ENCODE measurements at regions not wholly inside any gene's neighbourhood (a gene's known extent, or its start where the extent isn't known, plus 50 kb on each side); places are given as distances from the start of the nearest gene placed in this dataset.
"Not testable (repeated sequence)": the region's sequence is repeated elsewhere in the genome, so short reads cannot be mapped to it uniquely, and the experiment has no call there.

- no peak overlapping the region for H3K9ac ChIP-seq (ENCODE audit: low read length in 2 of 2)
- H3K9me3 ChIP-seq (ENCODE audit: control insufficient read depth in 2 of 2, low read length in 2 of 2) = no peaks in the 10 kb centered on the region
- H3K27me3 ChIP-seq (ENCODE audit: control insufficient read depth in 1 of 2, insufficient read depth in 2 of 2, low read length in 2 of 2) = no peaks in the 10 kb centered on the region
- H3K4me3 ChIP-seq (ENCODE audit: low read length in 2 of 2) = no peak overlapping the region
- no peaks in the 10 kb centered on the region for H3K36me3 ChIP-seq (ENCODE audit: control insufficient read depth in 2 of 2, insufficient read depth in 2 of 2, low read length in 2 of 2)
- no peak overlapping the region for H3K27ac ChIP-seq (ENCODE audit: low read length)
- peaks cover under 1% of the 10 kb centered on the region for H3K4me1 ChIP-seq (ENCODE audit: control insufficient read depth, insufficient read depth, low read length)
Measured at GRCh38 chr1:94672934-94673333, 131.4 kb upstream of the F3 start.

- Histone ChIP-seq H3K9me3 (ENCODE audit: control insufficient read depth in 2 of 2, low read length in 2 of 2) (no peaks in the 10 kb centered on the region), H3K36me3 (ENCODE audit: control insufficient read depth in 2 of 2, insufficient read depth in 2 of 2, low read length in 2 of 2) (no peaks in the 10 kb centered on the region), H3K27me3 (ENCODE audit: control insufficient read depth in 1 of 2, insufficient read depth in 2 of 2, low read length in 2 of 2) (no peaks in the 10 kb centered on the region), H3K4me3 (ENCODE audit: low read length in 2 of 2) (no peak overlapping the region), H3K4me1 (ENCODE audit: control insufficient read depth, insufficient read depth, low read length) (peaks cover 3% of the 10 kb centered on the region), H3K27ac (ENCODE audit: low read length) (no peak overlapping the region), H3K9ac (ENCODE audit: low read length in 2 of 2) (no peak overlapping the region)
Measured at GRCh38 chr1:94672001-94672400, 130.4 kb upstream of the F3 start.

GRCh38 chr1:94670273-94670672 lies 128.7 kb upstream of the F3 start:
- no peaks in the 10 kb centered on the region for H3K27me3 ChIP-seq (ENCODE audit: control insufficient read depth in 1 of 2, insufficient read depth in 2 of 2, low read length in 2 of 2)
- H3K9ac ChIP-seq (ENCODE audit: low read length in 2 of 2) = no peak overlapping the region
- no peaks in the 10 kb centered on the region for H3K36me3 ChIP-seq (ENCODE audit: control insufficient read depth in 2 of 2, insufficient read depth in 2 of 2, low read length in 2 of 2)
- peaks cover 3% of the 10 kb centered on the region for H3K4me1 ChIP-seq (ENCODE audit: control insufficient read depth, insufficient read depth, low read length)
- no peaks in the 10 kb centered on the region for H3K9me3 ChIP-seq (ENCODE audit: control insufficient read depth in 2 of 2, low read length in 2 of 2)
- no peak overlapping the region for H3K27ac ChIP-seq (ENCODE audit: low read length)
- no peak overlapping the region for H3K4me3 ChIP-seq (ENCODE audit: low read length in 2 of 2)

GRCh38 chr1:94669198-94669597 lies 127.6 kb upstream of the F3 start:
- no peaks in the 10 kb centered on the region for H3K9me3 ChIP-seq (ENCODE audit: control insufficient read depth in 2 of 2, low read length in 2 of 2)
- H3K4me3 ChIP-seq (ENCODE audit: low read length in 2 of 2) = no peak overlapping the region
- H3K27me3 ChIP-seq (ENCODE audit: control insufficient read depth in 1 of 2, insufficient read depth in 2 of 2, low read length in 2 of 2) = no peaks in the 10 kb centered on the region
- no peak overlapping the region for H3K27ac ChIP-seq (ENCODE audit: low read length)
- H3K36me3 ChIP-seq (ENCODE audit: control insufficient read depth in 2 of 2, insufficient read depth in 2 of 2, low read length in 2 of 2) = no peaks in the 10 kb centered on the region
- H3K9ac ChIP-seq (ENCODE audit: low read length in 2 of 2) = no peak overlapping the region
- H3K4me1 ChIP-seq (ENCODE audit: control insufficient read depth, insufficient read depth, low read length) = peaks cover 3% of the 10 kb centered on the region

GRCh38 chr1:94668528-94668927 lies 127.0 kb upstream of the F3 start:
- Histone ChIP-seq H3K27me3 (ENCODE audit: control insufficient read depth in 1 of 2, insufficient read depth in 2 of 2, low read length in 2 of 2) (no peaks in the 10 kb centered on the region), H3K27ac (ENCODE audit: low read length) (no peak overlapping the region)

GRCh38 chr1:94667818-94668217 lies 126.3 kb upstream of the F3 start:
- H3K27ac ChIP-seq (ENCODE audit: low read length) = no peak overlapping the region
- no peak overlapping the region for H3K4me3 ChIP-seq (ENCODE audit: low read length in 2 of 2)
- no peaks in the 10 kb centered on the region for H3K9me3 ChIP-seq (ENCODE audit: control insufficient read depth in 2 of 2, low read length in 2 of 2)
- H3K36me3 ChIP-seq (ENCODE audit: control insufficient read depth in 2 of 2, insufficient read depth in 2 of 2, low read length in 2 of 2) = no peaks in the 10 kb centered on the region
- H3K4me1 ChIP-seq (ENCODE audit: control insufficient read depth, insufficient read depth, low read length) = peaks cover 3% of the 10 kb centered on the region
- H3K9ac ChIP-seq (ENCODE audit: low read length in 2 of 2) = no peak overlapping the region
- H3K27me3 ChIP-seq (ENCODE audit: control insufficient read depth in 1 of 2, insufficient read depth in 2 of 2, low read length in 2 of 2) = no peaks in the 10 kb centered on the region

More at GRCh38 chr1:94668528-94668927, 127.0 kb upstream of the F3 start:
- Histone ChIP-seq H3K4me3 (ENCODE audit: low read length in 2 of 2) (no peak overlapping the region), H3K9ac (ENCODE audit: low read length in 2 of 2) (no peak overlapping the region), H3K4me1 (ENCODE audit: control insufficient read depth, insufficient read depth, low read length) (peaks cover 3% of the 10 kb centered on the region), H3K36me3 (ENCODE audit: control insufficient read depth in 2 of 2, insufficient read depth in 2 of 2, low read length in 2 of 2) (no peaks in the 10 kb centered on the region), H3K9me3 (ENCODE audit: control insufficient read depth in 2 of 2, low read length in 2 of 2) (no peaks in the 10 kb centered on the region)

- H3K9me3 ChIP-seq (ENCODE audit: control insufficient read depth in 2 of 2, low read length in 2 of 2) = no peaks in the 10 kb centered on the region
- H3K27me3 ChIP-seq (ENCODE audit: control insufficient read depth in 1 of 2, insufficient read depth in 2 of 2, low read length in 2 of 2) = no peaks in the 10 kb centered on the region
- no peaks in the 10 kb centered on the region for H3K36me3 ChIP-seq (ENCODE audit: control insufficient read depth in 2 of 2, insufficient read depth in 2 of 2, low read length in 2 of 2)
- H3K4me1 ChIP-seq (ENCODE audit: control insufficient read depth, insufficient read depth, low read length) = peaks cover 3% of the 10 kb centered on the region
- H3K4me3 ChIP-seq (ENCODE audit: low read length in 2 of 2) = no peak overlapping the region
- H3K27ac ChIP-seq (ENCODE audit: low read length) = no peak overlapping the region
- H3K9ac ChIP-seq (ENCODE audit: low read length in 2 of 2) = no peak overlapping the region
Measured at GRCh38 chr1:94666797-94667196, 125.2 kb upstream of the F3 start.

- Histone ChIP-seq H3K27ac (ENCODE audit: low read length) (no peak overlapping the region), H3K36me3 (ENCODE audit: control insufficient read depth in 2 of 2, insufficient read depth in 2 of 2, low read length in 2 of 2) (no peaks in the 10 kb centered on the region), H3K27me3 (ENCODE audit: control insufficient read depth in 1 of 2, insufficient read depth in 2 of 2, low read length in 2 of 2) (no peaks in the 10 kb centered on the region), H3K4me3 (ENCODE audit: low read length in 2 of 2) (no peak overlapping the region), H3K9ac (ENCODE audit: low read length in 2 of 2) (no peak overlapping the region), H3K9me3 (ENCODE audit: control insufficient read depth in 2 of 2, low read length in 2 of 2) (no peaks in the 10 kb centered on the region), H3K4me1 (ENCODE audit: control insufficient read depth, insufficient read depth, low read length) (no peaks in the 10 kb centered on the region)
Measured at GRCh38 chr1:94661431-94661932, 119.9 kb upstream of the F3 start.

GRCh38 chr1:94660994-94661393 lies 119.4 kb upstream of the F3 start:
- no peaks in the 10 kb centered on the region for H3K9me3 ChIP-seq (ENCODE audit: control insufficient read depth in 2 of 2, low read length in 2 of 2)
- H3K27ac ChIP-seq (ENCODE audit: low read length) = no peak overlapping the region
- H3K4me3 ChIP-seq (ENCODE audit: low read length in 2 of 2) = no peak overlapping the region
- no peaks in the 10 kb centered on the region for H3K36me3 ChIP-seq (ENCODE audit: control insufficient read depth in 2 of 2, insufficient read depth in 2 of 2, low read length in 2 of 2)
- no peaks in the 10 kb centered on the region for H3K27me3 ChIP-seq (ENCODE audit: control insufficient read depth in 1 of 2, insufficient read depth in 2 of 2, low read length in 2 of 2)
- no peaks in the 10 kb centered on the region for H3K4me1 ChIP-seq (ENCODE audit: control insufficient read depth, insufficient read depth, low read length)
- no peak overlapping the region for H3K9ac ChIP-seq (ENCODE audit: low read length in 2 of 2)

GRCh38 chr1:94660258-94660657 lies 118.7 kb upstream of the F3 start:
- Histone ChIP-seq H3K4me3 (ENCODE audit: low read length in 2 of 2) (no peak overlapping the region), H3K9ac (ENCODE audit: low read length in 2 of 2) (no peak overlapping the region), H3K36me3 (ENCODE audit: control insufficient read depth in 2 of 2, insufficient read depth in 2 of 2, low read length in 2 of 2) (no peaks in the 10 kb centered on the region), H3K4me1 (ENCODE audit: control insufficient read depth, insufficient read depth, low read length) (no peaks in the 10 kb centered on the region), H3K9me3 (ENCODE audit: control insufficient read depth in 2 of 2, low read length in 2 of 2) (no peaks in the 10 kb centered on the region), H3K27me3 (ENCODE audit: control insufficient read depth in 1 of 2, insufficient read depth in 2 of 2, low read length in 2 of 2) (no peaks in the 10 kb centered on the region), H3K27ac (ENCODE audit: low read length) (no peak overlapping the region)

GRCh38 chr1:94659202-94659601 lies 117.6 kb upstream of the F3 start:
- not testable (repeated sequence) for H3K9me3 ChIP-seq (ENCODE audit: control insufficient read depth in 2 of 2, low read length in 2 of 2); H3K27ac ChIP-seq (ENCODE audit: low read length); H3K9ac ChIP-seq (ENCODE audit: low read length in 2 of 2); H3K4me3 ChIP-seq (ENCODE audit: low read length in 2 of 2); H3K27me3 ChIP-seq (ENCODE audit: control insufficient read depth in 1 of 2, insufficient read depth in 2 of 2, low read length in 2 of 2); H3K4me1 ChIP-seq (ENCODE audit: control insufficient read depth, insufficient read depth, low read length); H3K36me3 ChIP-seq (ENCODE audit: control insufficient read depth in 2 of 2, insufficient read depth in 2 of 2, low read length in 2 of 2)

Measured in stomach smooth muscle (tissue), 2 donors.